ENCODE measurements at regions not wholly inside any gene's neighbourhood (a gene's known extent, or its start where the extent isn't known, plus 50 kb on each side); places are given as distances from the start of the nearest gene placed in this dataset.

GRCh38 chr2:221361633-221362032, 210.5 kb downstream of the EPHA4 start:
- H3K4me1 ChIP-seq, result no peaks in the 10 kb centered on the region
- no peak overlapping the region for H3K4me3 ChIP-seq
- no peaks in the 10 kb centered on the region for H3K36me3 ChIP-seq
- no peak overlapping the region for H3K27ac ChIP-seq
- H3K27me3 ChIP-seq, result no peaks in the 10 kb centered on the region
- no peak overlapping the region for H3K4me2 ChIP-seq
- H3K9me3 ChIP-seq (replicated peaks in 1 of 11), result no peaks in the 10 kb centered on the region
- no peak for TF ChIP-seq Cebpa-rat (IDR thresholded peaks at IDR 0.05)
- no peaks in the 10 kb centered on the region for H4K20me1 ChIP-seq
- H3K9ac ChIP-seq, result no peak overlapping the region

GRCh38 chr2:221364672-221365071, 207.4 kb downstream of the EPHA4 start:
- no peak for TF ChIP-seq Cebpa-rat (IDR thresholded peaks at IDR 0.05)
- no peak overlapping the region for H3K4me2 ChIP-seq
- H3K4me3 ChIP-seq, result no peak overlapping the region
- H4K20me1 ChIP-seq, result no peaks in the 10 kb centered on the region
- no peaks in the 10 kb centered on the region for H3K4me1 ChIP-seq
- no peaks in the 10 kb centered on the region for H3K36me3 ChIP-seq
- no peak overlapping the region for H3K27ac ChIP-seq
- H3K9me3 ChIP-seq (replicated peaks in 1 of 11), result no peaks in the 10 kb centered on the region
- no peaks in the 10 kb centered on the region for H3K27me3 ChIP-seq
- H3K9ac ChIP-seq, result no peak overlapping the region
